Neural progenitor cell (in vitro differentiated cells): ENCODE measurements at regions not wholly inside any gene's neighbourhood (a gene's known extent, or its start where the extent isn't known, plus 50 kb on each side); places are given as distances from the start of the nearest gene placed in this dataset.

Source experiments
- EZH2 ChIP-seq: fragments of 200-600 bp; sonication (generic); IDR thresholded peaks from 2 replicates; pipeline ENCODE4 v1.6.1; 2017; ENCODE audit warnings: antibody characterized with exemption, mild to moderate bottlenecking, moderate library complexity
- EZH2phosphoT487 ChIP-seq: fragments of 200-600 bp; sonication (generic); IDR thresholded peaks from 2 replicates; pipeline ENCODE4 v1.6.1; 2017; ENCODE audit warnings: antibody characterized with exemption
- TF ChIP-seq, protein P1 (sequence below): fragments of 200-600 bp; sonication (generic); IDR thresholded peaks from 2 replicates; pipeline ENCODE4 v1.5.1; 2017; ENCODE audit warnings: antibody characterized with exemption, mild to moderate bottlenecking

DNA sequence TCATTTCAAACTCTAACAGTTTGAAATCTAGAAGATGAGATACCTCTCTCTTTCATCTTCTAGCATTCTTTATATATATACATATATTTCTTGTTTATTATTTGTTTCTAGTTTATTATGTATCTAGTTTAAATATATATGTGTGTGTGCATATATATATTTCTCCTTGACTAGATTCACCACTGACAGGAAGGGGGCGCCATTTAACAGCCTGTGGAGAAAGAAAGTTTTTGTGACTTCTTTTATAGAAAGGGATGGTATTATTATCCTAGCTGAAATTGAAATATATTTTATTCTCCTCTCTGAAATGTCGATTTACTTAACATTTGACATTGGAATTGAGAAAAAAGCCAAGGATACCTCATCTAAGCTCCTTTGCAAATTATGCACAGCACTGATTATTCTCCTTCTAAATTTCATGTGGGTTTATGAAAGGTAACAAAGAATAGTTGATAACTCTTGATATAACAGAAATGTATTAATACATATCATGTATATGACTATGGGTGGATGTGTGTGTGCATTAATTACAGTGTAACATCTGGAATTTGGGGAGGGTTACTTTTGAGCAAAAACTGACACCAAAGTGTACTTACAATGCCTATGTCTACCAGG, 160.7 kb upstream of the NT5C1B start:
- TF ChIP-seq EZH2: no peak
- TF ChIP-seq, protein P1, sequence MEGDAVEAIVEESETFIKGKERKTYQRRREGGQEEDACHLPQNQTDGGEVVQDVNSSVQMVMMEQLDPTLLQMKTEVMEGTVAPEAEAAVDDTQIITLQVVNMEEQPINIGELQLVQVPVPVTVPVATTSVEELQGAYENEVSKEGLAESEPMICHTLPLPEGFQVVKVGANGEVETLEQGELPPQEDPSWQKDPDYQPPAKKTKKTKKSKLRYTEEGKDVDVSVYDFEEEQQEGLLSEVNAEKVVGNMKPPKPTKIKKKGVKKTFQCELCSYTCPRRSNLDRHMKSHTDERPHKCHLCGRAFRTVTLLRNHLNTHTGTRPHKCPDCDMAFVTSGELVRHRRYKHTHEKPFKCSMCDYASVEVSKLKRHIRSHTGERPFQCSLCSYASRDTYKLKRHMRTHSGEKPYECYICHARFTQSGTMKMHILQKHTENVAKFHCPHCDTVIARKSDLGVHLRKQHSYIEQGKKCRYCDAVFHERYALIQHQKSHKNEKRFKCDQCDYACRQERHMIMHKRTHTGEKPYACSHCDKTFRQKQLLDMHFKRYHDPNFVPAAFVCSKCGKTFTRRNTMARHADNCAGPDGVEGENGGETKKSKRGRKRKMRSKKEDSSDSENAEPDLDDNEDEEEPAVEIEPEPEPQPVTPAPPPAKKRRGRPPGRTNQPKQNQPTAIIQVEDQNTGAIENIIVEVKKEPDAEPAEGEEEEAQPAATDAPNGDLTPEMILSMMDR: peak; percentile 91
- no peak for TF ChIP-seq EZH2phosphoT487
